Fibroblast of skin of abdomen (primary cell): ENCODE measurements at regions not wholly inside any gene's neighbourhood (a gene's known extent, or its start where the extent isn't known, plus 50 kb on each side); places are given as distances from the start of the nearest gene placed in this dataset.

Experiments
- DNase-seq: peaks from one replicate; pipeline ENCODE4 v3.0.0-alpha.2; 2013

DNA sequence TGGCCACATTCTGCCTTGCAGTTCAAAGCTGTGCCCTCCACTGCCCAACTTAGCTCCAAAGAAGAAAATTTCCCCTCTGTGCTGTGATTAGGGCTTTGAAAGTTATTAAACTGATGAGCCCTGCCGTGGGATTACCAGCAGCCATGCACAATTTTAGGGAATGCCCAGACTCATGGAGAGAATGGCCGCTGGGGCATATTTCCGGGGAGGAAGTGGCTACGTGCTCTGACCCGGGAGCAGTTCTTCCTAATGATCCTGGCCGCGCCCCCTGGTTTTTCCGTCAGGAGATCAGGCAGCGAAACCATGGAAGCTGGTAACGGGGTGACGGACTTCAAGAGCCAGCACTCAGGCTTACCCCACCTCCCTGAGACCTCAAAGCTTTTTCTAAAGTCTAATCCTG is 365.5 kb upstream of the PFKP start:
- no peak for DNase-seq

DNA sequence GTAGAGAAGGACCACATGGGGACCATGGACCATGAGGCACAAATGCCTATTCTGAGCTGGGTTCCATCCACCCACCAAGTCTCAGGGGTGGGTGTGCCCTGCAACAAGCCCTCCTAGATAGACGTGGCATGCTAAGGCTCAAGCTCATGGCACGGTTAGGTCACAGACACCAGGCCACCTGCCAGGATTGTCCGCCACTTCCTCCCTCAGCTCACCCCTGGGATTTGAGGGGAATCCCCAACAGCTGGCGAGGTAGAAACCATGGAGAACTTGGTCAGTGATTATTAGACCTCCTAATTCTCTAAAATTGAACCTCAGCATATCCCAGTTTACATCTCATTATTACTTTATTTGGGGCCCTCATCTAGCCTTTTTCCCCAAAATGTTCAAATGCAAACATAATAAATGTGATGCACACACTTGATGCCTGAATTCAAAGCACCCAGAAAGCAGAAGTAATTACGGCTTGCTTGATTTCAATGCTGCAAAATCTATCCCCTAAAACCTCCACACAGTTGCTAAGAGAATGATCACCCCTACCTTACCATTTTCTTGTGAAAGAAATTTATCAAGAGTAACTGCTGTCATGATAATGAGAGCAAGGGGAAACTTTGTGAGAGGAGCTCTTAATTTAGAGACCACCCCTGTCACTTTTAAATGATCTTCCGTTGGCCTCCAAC is 366.6 kb upstream of the PFKP start:
- no peak for DNase-seq

DNA sequence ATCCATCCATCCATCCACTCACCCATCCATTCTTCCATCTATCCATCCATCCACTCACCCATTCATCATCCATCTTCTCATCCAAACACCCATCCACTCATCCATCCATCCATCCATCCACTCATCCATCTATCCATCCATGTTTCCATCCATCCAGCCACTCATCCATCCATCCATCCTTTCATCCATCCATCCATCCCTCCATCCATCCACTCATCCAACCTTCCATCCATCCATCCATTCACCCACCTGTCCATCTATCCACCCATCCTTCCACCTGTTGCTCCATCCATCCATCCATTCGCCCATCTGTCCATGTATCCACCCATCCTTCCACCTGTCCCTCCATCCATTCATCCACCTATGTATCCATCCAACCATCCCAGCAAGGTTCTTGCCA is 378.4 kb upstream of the PFKP start:
- DNase-seq, result no peak

DNA sequence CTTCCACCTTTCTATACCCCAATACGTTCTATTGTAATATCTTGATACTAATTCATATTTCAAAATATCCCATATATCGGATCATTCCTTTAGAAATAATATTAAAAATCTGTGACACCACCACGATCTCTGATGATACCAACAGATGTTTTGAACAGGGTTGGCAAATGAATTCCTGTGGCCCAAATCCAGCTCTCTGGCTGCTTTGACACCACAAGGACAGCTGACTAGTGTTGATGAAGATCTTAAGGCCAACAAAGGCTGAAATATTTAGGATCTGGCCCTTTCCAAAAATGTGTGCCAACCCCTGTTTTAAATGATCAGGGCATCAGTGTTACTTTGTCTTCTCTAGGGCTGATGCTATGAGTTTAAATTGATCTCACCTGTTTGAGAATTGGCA is 380.7 kb upstream of the PFKP start:
- no peak for DNase-seq

DNA sequence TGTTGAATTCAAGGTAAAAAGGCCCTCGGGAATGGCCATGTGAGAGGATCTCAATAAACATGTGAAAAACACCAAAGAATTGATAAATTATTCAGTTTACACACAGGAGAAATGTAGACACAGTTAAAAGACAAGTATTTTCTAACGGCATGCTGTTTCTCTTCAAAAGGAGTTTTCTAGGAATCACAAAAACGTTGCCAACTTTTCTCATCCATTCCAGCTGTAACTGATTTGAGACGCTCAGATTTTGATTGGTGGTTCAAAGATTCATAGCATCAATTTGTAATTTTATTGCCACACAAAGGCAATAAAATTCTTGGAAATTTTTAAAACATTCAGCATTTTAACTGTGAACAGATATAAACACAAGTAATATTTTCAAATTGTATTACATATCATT is 384.9 kb upstream of the PFKP start:
- DNase-seq, result no peak

DNA sequence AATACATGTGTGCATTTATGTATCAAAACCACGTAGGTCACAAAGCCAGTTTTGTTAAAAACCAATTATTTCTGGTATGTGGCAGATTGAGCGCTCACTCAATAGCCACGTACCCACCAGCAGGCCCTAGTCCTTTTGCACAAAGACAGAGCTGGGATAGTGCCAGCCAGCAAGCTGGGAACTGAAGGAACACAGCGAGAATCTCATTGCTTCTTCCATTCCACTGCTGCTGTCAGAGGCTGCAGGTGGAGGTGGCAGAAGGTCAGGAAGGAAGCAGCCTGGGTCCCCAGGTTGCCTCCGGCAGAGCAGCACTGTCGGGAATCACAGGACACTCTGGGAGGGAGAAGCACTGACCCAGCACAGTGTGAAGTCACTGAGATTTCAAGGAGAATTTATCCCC is 385.5 kb upstream of the PFKP start:
- no peak for DNase-seq

DNA sequence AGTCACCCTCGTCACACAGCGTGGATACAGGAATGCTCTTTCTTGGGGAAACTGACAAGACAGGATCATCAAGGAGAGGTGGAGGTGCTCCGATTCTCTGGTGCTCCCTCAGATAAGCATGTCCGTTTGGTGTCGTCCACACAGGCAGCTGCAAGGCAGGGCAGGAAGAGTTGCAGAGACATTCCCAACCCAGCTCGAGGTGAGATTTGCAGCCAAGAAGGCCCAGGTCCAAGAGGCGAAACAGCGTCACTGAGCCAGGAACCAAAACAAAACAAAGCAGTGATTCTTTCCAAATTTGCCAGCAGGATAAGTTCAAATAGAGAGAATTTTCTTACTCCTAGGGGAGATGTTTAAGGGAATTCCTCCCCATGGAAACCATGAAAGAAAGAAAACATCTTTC is 386.5 kb upstream of the PFKP start:
- no peak for DNase-seq

DNA sequence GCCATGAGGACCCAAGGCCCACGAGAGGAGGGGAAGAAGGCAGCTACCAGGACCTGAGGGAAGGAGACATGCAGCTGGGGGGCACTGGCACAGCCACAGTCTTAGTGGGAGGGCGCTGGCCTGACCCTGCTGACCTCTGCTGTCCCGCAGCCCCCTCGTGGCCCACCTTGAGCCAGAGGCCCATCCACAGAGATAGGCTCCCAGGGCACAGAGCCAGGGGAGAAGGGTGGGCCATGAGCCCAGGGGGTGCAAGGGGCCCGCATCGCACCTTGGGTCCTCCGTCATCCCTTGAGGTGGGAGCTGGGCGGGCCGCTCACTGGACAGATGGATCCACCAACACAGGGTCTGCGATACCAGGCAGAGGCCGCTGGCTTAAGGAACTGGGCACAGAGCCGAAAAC is 387.7 kb upstream of the PFKP start:
- no peak for DNase-seq

DNA sequence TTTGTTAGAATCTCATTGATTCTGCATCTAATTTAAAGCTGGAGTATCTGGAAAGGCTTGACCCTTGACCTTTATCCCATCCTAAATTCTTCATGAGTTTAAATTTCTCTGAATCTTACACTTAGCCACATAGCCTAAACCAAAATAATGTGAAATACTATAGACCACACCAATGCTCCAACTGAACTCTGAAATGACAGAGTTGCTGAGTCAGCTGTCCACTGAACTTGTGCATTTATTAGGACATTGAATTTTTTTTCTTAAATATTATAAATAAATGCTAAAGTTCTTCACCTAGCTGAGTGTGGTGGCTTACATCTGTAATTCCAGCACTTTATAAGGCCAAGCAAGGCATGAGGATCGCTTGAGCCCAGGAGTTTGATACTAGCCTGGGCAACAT is 390.9 kb upstream of the PFKP start:
- DNase-seq, result no peak

DNA sequence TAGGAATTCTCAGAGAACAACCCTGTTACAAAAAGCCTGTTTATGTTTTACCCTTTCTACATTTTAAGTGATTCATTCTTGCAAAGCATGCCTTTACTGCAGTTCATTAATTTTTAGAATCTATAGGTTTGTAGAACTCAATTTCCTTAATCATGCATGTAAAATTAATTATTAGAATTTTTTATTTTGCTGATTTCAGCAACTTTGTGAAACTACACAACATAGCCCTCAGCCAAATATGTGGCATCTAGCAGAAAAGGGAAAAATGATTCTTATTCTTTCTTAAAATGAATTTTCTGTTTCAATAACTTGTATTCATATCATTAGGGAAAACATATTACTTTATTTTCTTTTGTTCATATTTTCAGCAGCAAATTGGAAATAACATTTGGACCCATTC is 392.9 kb upstream of the PFKP start:
- no peak for DNase-seq

DNA sequence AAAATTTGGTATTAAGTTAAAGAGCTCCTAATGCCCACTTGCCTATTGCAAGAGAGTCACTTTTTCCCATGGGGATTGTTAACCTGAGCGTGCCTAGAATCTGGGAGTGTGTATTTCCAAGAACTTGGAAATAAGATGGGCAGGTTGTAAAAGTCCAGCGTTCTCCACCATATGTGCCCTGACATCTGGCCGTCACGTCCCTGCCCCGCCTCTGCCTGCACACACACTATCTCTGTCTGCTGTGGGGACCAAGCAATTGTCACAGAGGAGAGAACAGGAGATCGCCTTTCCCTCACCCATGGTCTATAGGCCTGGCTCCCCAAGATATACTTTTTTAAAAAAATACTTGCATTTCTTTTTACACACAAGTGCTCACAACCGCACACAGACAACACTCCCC is 396.5 kb upstream of the PFKP start:
- no peak for DNase-seq

DNA sequence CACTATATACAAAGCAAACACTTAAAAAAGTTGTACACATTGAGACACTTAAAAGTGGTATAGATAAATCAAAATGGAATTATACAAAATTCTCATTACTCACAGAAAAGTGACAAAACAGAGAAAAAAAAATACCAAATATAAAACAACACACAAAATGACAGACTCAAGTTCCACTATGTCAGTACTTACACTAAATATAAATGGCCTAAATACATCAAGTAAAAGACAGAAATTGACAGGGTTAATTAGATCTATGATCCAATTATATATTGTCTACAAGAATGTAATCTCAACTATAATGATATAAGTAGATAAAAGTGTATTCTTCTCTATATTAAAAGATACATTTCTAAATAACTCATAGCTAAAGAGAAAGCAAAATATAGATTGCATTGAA is 401.6 kb upstream of the PFKP start:
- DNase-seq, result no peak

DNA sequence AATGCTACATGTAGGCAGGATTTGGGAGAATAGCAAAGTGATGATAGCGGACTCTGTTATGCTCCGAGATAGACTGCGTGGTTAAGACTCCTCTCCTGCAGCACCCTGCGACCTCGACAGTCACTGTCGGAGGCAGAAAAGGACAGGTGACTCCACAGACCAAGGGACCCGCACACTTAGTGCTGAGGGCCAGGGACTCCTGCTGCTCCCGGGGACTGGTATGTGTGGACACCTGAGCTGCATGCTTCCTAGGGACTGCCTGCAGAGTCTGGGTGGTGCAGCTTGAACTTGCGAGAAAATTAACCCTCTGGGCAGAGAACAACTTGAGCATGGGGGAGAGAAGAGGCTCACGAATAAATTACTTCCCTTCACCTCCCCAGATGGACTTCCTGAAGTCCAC is 407.1 kb upstream of the PFKP start:
- DNase-seq, result no peak

DNA sequence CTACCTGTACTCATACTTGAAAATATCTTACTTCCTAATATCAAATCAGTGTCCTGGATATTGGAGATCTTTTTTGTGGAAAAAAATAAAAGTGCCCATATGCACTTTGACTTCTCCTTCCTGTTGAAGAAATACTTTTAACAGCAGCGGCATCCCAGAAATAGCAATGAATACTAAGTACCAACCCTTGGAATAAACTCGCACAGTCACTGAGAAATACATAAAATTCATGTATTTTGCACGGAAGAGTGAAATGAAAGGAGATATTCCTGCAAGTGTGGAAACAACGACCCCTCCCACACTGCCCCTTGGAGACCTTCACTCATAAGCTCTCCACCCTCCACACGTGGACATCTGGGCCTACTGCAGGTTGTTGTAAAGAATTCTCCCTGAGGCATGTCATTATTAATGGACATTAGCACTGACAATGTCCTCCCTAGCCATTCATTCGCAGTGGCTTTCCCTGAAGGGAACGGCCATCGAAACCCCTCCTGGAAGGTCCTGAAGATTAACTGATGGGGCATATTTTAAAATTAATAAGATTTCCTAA is 407.6 kb upstream of the PFKP start:
- DNase-seq, result no peak

DNA sequence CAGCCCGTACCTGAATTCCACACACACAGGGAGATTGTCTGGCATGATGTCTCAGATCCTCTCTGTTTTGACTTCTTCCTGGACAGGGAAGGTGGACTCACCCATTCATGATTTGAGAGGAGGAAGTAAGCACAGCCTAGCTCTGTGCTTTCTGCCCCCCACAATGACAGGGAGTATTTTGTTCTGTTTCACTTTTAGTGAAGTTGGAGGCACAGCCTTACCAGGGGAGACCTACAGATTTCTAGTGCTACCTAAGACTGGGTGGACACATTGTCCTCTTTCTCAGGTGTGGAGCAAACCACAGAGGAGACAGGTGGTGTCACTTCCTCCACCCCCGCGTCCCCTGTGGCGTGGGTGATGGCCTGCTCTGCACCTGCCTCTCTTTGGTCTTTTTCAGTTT is 408.6 kb upstream of the PFKP start:
- DNase-seq, result no peak

DNA sequence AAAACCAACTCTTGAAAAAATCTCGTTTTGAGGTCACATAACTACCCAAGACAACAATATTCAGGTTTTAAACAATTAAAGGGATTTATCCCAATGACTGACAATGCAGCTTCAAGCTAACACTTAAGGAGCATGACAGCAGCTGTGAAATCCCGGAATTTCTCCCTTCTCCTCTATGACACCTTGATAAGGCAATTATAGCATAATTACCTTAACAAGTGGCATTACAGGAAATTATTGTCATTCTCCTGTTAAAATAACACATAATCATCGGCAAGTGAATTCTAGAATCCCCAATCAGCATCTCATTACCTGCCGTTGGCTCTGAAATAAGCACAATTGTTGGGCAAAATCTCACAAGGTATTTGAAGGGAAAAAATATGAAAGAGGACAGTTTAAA is 417.0 kb upstream of the PFKP start:
- no peak for DNase-seq

DNA sequence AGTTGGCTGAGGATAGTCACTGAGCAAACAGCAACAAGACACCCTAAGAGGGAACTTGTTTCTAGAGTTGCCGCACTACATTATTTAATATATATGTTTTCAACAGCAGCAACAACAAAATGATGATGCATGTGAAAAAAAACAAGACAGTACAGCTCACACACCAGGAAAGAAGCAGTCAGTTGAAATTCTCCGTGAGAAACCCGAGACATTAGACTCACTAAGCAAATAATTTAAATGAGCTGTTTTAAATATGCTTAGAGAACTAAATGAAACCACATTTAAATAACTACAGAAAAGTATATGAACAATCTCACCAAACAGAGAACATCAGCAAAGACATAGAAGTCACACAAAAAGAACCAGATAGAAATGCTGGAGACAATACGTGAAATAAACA is 426.3 kb upstream of the PFKP start:
- DNase-seq, result no peak

DNA sequence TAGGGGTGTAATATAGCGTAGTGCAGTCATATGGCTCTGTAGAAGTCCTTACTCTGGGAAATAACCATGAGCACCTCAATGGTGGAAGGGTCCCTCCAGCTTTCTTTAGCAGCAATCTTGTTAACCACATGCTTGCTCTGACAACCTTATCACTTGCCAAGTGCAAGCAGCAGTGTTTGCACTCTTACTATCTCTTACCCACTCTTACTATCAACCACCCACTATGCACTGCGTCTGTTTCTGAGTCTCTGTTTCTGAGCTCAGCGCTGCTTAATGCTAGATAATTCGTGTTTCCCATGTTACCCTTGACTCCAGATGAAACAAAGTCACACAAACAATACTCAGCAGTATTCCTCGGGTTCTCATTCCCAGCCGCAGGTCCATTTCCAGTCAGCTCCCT is 433.7 kb upstream of the PFKP start:
- DNase-seq, result no peak

DNA sequence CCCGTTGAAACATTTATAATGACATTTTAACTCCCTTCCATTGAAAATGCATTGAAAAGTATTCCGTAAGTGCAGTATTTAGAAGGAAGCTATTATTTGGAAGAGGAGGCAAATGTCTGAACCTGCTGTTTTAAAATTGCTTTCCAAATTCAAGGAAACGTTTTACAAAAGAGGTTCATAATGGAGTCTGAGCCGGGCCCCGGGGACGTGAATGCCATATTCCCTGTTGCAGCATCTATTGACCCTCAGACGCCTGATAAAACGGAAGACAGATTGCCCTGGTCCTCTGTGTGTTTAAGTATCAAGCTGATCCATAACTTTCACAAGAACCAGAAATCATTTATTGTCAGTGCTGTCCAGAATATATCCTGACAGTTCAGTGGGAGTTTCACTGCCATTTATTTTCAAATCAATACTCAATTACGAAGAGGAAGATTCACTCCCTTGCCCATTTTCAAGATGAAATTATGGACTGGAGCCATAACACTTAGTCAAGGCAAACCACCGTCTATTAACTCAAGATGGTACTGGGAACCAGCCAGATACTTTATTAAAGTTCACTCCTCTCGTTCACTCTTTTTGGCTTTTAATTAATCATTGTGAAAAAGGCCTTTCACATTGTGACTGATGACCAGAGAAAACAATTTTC is 435.7 kb upstream of the PFKP start:
- no peak for DNase-seq

DNA sequence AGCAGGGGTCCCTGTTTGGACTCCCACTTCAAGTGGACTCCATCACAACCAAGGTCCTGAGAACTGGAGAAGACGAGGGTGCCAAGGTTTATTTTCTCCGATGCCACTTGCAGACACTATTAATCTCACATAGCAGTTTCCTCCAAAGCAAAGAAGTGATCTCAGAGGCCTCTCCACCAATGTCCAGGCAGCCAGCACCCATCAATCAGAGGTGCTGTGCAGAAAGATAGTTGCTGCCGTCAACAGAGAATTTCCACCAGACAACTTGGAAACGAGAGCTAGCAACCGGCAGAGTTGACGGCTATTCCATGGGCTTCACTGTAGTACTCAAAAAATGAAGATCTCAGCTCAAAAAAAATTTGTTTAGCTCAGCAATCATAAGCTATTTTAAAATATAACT is 438.6 kb upstream of the PFKP start:
- no peak for DNase-seq

DNA sequence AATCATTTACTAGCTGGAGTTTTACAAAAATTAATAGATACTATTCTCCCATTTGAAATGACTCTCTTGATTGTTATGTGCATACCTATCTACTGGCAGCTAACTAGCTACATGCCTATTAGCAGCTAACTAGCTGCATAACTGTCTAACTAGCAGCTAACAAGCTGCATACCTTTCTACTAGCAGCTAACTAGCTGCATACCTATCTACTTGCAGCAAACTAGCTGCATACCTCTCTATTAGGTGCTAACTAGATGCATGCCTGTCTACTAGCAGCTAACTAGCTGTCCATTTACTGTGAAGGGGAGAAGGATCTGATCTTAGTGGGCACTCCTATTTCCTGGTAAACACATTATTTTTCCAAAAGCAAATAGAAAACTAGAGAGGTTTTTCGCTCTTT is 439.4 kb upstream of the PFKP start:
- no peak for DNase-seq

DNA sequence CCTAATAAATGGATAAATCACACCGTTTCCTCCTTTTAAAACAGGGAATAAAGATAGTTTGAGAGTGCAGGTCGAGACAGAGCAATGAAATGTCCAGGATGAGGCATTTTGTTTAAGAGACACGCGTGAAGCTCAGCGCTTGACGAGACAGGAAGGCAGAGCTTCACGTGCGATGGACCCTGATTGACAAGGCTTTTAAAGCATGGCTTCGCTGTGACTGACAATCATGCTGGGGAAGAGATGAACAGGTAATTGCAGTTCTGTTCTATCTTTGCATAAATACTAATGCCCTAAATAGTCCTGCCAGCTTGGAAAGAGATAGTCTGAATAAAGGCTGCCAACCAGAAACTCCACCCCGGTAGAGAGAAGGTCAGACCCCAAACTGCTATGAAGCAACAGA is 442.3 kb upstream of the PFKP start:
- no peak for DNase-seq

DNA sequence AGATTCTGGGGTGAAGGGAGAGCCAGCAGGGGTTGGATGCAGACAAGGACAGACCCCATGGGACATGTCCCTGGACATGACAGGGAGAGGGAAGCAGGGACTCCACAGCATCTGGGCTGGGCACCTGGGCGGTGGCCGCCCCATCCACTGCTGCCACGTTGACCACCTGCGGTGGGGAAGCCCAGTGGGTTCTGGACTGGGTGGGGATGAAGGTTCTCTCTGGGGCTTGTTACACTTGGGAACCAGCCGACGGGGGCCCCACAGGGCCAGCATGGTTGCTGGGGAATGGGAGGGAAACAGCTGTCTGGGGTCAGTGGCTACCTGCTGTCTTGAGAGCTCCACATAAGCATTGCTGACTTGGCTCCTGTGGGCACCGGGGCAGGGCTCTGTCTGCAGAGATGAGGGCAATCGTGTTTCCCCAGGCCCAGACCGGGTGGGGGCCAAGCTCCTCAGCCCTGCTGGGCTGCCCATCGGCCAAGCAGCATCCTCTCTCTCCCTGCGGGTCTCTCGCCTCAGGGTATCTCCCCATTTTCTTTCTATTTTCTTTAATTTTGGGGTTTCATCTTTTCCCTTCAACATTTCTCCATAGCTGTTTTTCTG is 443.6 kb upstream of the PFKP start:
- no peak for DNase-seq

DNA sequence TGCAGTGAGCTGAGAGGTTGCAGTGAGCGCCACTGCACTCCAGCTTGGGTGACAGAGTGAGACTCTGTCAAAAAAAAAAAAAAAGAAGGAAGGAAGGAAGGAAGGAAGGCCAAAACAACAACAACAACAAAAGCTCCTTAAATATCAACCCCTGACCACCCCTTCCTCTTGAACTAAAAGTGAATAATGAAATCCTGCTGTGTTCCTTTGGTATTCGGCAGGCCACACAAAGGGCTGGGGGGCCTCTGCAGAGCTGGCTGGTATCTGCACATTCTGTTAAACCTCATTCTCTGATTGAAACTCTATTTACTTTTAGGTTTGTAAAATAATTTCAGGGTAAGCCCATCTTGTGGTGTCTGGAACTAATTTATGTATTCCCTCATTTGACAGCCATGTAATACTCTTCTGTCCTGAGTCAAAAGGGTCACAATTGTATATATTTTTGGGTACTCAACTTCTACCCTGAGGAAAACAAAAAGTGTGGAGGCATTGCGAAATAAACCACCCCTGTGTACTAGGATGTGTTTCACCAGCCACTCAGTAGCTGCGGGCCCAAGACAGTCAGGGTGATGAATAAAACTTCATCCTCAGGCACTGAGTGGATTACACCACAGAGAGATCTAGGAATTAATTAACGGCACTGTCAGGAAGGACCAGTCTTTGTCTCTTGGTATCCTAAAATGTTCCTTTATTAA is 446.4 kb upstream of the PFKP start:
- DNase-seq, result no peak
